Endothelial cell of umbilical vein (primary cell): ENCODE measurements at regions not wholly inside any gene's neighbourhood (a gene's known extent, or its start where the extent isn't known, plus 50 kb on each side); places are given as distances from the start of the nearest gene placed in this dataset.

ENCODE experiments used
- BruUV-seq: library from RNA; stranded (reverse); fragments of 400-500 nt; replicated peaks from 2 replicates; lab custom pipeline; 2021; lab: Mats Ljungman, UMichigan
- CTCF ChIA-PET: fragments of 300-600, 350-600 bp; sonication (Branson Sonifier 250); formaldehyde crosslinking; loops from one replicate; lab custom pipeline; 2021; ENCODE audit warnings: antibody characterized with exemption, inconsistent platforms; lab: Charles Lee
- POLR2A ChIA-PET: fragments of 300-600, 350-600 bp; sonication (Branson Sonifier 250); formaldehyde crosslinking; loops from one replicate; lab custom pipeline; 2021; ENCODE audit warnings: antibody characterized with exemption, inconsistent platforms; lab: Charles Lee
- DNase-seq: peaks from one replicate; pipeline ENCODE4 v3.0.0-alpha.2; 2011; ENCODE audit warnings: low read depth, low spot score
- FAIRE-seq: peaks from 2 replicates; lab custom pipeline; 2011; peaks lifted over from hg19 to GRCh38; lab: Jason Lieb, UNC
- H2AFZ ChIP-seq: 2 replicates; pipeline ENCODE4 v1.6.0; 2012; ENCODE audit warnings: low read depth, low read length, control low read depth, inconsistent platforms
- H3K27ac ChIP-seq: 2 replicates; pipeline ENCODE4 v1.5.1; 2011; ENCODE audit warnings: low read depth, mild to moderate bottlenecking, control low read depth, low read length, moderate library complexity; ENCODE audit not compliant: insufficient read depth
- H3K27me3 ChIP-seq, 2 experiments: 2 replicates each; pipeline versions ENCODE4 v1.6.0 to v1.6.1; 2011; ENCODE audit warnings: low read length in 2 of 2, mixed read lengths in 1 of 2; ENCODE audit not compliant: control insufficient read depth in 2 of 2, insufficient read depth in 2 of 2
- H3K36me3 ChIP-seq, 2 experiments: 2 replicates in 1 of 2; 3 replicates in 1 of 2; pipeline ENCODE4 v1.5.1; 2011; ENCODE audit warnings: low read length in 2 of 2, mild to moderate bottlenecking in 1 of 2, moderate library complexity in 1 of 2; ENCODE audit not compliant: control insufficient read depth in 2 of 2, insufficient read depth in 2 of 2; ENCODE audit errors: extremely low read depth in 1 of 2
- H3K4me1 ChIP-seq: 3 replicates; pipeline ENCODE4 v1.5.1; 2011; ENCODE audit warnings: mild to moderate bottlenecking, low read length; ENCODE audit not compliant: control insufficient read depth, insufficient read depth; ENCODE audit errors: extremely low read depth
- H3K4me2 ChIP-seq: 2 replicates; pipeline ENCODE4 v1.6.1; 2011; ENCODE audit warnings: low read length, control low read depth, mixed read lengths; ENCODE audit not compliant: insufficient read depth
- H3K4me3 ChIP-seq, 3 experiments: fragments of 200-600 bp in 1 of 3; sonication (generic), shearing (Covaris generic) in 1 of 3; replicated peaks in 1 of 3; 2 replicates each; pipeline ENCODE4 v1.5.1; 2011 to 2016; ENCODE audit warnings: control low read depth in 3 of 3, low read length in 3 of 3, mild to moderate bottlenecking in 2 of 3, inconsistent platforms in 1 of 3, low read depth in 1 of 3, moderate library complexity in 1 of 3; ENCODE audit not compliant: insufficient read depth in 1 of 3
- H3K79me2 ChIP-seq: 2 replicates; pipeline ENCODE4 v1.6.0; 2012; ENCODE audit warnings: low read length, inconsistent platforms; ENCODE audit not compliant: control insufficient read depth, insufficient read depth
- H3K9ac ChIP-seq: replicated peaks from 2 replicates; pipeline ENCODE3; 2011; ENCODE audit warnings: low read length, control low read depth; ENCODE audit not compliant: insufficient read depth; ENCODE audit errors: extremely low read depth
- H3K9me1 ChIP-seq: replicated peaks from 3 replicates; pipeline ENCODE4 v1.6.0; 2011; ENCODE audit warnings: mild to moderate bottlenecking, low read length; ENCODE audit not compliant: control insufficient read depth, insufficient read depth; ENCODE audit errors: extremely low read depth
- H3K9me3 ChIP-seq: replicated peaks from 2 replicates; pipeline ENCODE4 v1.5.1; 2012; ENCODE audit warnings: low read length, inconsistent platforms; ENCODE audit not compliant: control insufficient read depth, insufficient read depth
- H4K20me1 ChIP-seq: replicated peaks from 2 replicates; pipeline ENCODE3; 2011; ENCODE audit warnings: mild to moderate bottlenecking, low read length; ENCODE audit not compliant: control insufficient read depth, insufficient read depth; ENCODE audit errors: extremely low read depth
- EZH2 ChIP-seq: IDR thresholded peaks from 2 replicates; pipeline ENCODE4 v1.6.1; 2012; ENCODE audit warnings: borderline replicate concordance, low read depth, mild to moderate bottlenecking, moderate library complexity, low read length, inconsistent platforms; ENCODE audit not compliant: severe bottlenecking
- FOS ChIP-seq: IDR thresholded peaks from 2 replicates; pipeline ENCODE4 v1.6.1; 2011; ENCODE audit warnings: mild to moderate bottlenecking, low read length, moderate library complexity, borderline replicate concordance; ENCODE audit not compliant: insufficient read depth
- GATA2 ChIP-seq: IDR thresholded peaks from 2 replicates; pipeline ENCODE4 v1.7.0; 2011; ENCODE audit warnings: low read depth, mild to moderate bottlenecking, moderate library complexity, mixed read lengths, low read length; ENCODE audit not compliant: insufficient read length, insufficient read depth
- JUN ChIP-seq: IDR thresholded peaks from 2 replicates; pipeline ENCODE4 v1.6.1; 2011; ENCODE audit warnings: borderline replicate concordance, low read depth; ENCODE audit not compliant: insufficient read length, insufficient read depth
- MYC ChIP-seq: IDR thresholded peaks from one replicate; pipeline ENCODE4 v1.6.1; 2011; ENCODE audit warnings: mild to moderate bottlenecking, low read depth, low read length
- POLR2A ChIP-seq: IDR thresholded peaks from 2 replicates; pipeline ENCODE4 v1.6.1; 2012; ENCODE audit warnings: low read depth, mild to moderate bottlenecking, control low read depth, low read length
- POLR2AphosphoS5 ChIP-seq: IDR thresholded peaks from 2 replicates; pipeline ENCODE4 v1.6.1; 2012; ENCODE audit warnings: low read depth, mild to moderate bottlenecking, control low read depth, low read length, moderate library complexity; ENCODE audit not compliant: insufficient read depth
- dilution Hi-C: fragments of 300-500 bp; cut with MboI; formaldehyde crosslinking; loops from one replicate; pipeline ENCODE4 v1.15.0; 2019; ENCODE audit warnings: low sequenced_read_pairs; ENCODE audit not compliant: extremely low pct_ligation_motif_present
- intact Hi-C: fragments of 100-400 bp; cut with micrococcal nuclease; formaldehyde crosslinking; loops from one replicate; pipeline ENCODE4 v1.10.0; 2022
- TF ChIP-seq, protein P1 (sequence below), 2 donors: IDR thresholded peaks; 1 replicate in 1 of 2; 2 replicates in 1 of 2; pipeline ENCODE4 v1.5.1; 2011; ENCODE audit warnings: low read length in 2 of 2, mild to moderate bottlenecking in 2 of 2, moderate library complexity in 2 of 2, control low read depth in 1 of 2, inconsistent platforms in 1 of 2, low read depth in 1 of 2; ENCODE audit not compliant: insufficient read depth in 1 of 2; ENCODE audit errors: extremely low read depth in 1 of 2
- TF ChIP-seq, protein P2 (sequence below): IDR thresholded peaks from 2 replicates; pipeline ENCODE4 v1.6.1; 2011; ENCODE audit not compliant: insufficient read depth, insufficient read length

DNA sequence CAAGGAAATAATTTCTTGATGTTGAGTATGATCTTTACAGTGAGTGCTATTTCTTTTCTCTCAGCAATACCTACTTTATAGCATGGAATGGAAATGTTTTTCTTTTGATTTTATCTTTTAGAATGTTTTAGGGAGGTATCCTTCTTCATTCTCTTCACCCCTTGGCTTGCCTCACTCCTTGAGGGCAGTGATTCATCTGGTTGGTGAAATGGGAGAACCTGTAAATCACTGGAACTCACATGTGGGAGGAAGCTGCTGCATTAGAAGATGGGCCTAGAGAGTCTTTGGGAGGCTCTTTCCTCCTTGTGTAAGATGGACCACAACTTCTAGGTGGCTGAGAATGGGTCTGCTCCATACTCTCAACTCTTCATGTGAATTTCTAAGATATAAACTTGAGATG lies 244.8 kb upstream of the SYNCRIP start:
- H4K20me1 ChIP-seq, result no peaks in the 10 kb centered on the region
- intact Hi-C loops (no loop called here), dilution Hi-C loops (no loop called here)
- no TSS peak for BruUV-seq
- ChIA-PET POLR2A (no interaction called here), CTCF (interaction anchor here (0.8 kb wide), 1 partner anchor 23 kb away, joined by 4 read pairs; no protein-coding TSS in a partner anchor)
- no peaks in the 10 kb centered on the region for H3K79me2 ChIP-seq
- no peaks in the 10 kb centered on the region for H3K36me3 ChIP-seq
- TF ChIP-seq POLR2A (no peak), EZH2 (no peak), MYC (no peak), POLR2AphosphoS5 (no peak), GATA2 (no peak), JUN (no peak), FOS (no peak)
- TF ChIP-seq, protein P1, sequence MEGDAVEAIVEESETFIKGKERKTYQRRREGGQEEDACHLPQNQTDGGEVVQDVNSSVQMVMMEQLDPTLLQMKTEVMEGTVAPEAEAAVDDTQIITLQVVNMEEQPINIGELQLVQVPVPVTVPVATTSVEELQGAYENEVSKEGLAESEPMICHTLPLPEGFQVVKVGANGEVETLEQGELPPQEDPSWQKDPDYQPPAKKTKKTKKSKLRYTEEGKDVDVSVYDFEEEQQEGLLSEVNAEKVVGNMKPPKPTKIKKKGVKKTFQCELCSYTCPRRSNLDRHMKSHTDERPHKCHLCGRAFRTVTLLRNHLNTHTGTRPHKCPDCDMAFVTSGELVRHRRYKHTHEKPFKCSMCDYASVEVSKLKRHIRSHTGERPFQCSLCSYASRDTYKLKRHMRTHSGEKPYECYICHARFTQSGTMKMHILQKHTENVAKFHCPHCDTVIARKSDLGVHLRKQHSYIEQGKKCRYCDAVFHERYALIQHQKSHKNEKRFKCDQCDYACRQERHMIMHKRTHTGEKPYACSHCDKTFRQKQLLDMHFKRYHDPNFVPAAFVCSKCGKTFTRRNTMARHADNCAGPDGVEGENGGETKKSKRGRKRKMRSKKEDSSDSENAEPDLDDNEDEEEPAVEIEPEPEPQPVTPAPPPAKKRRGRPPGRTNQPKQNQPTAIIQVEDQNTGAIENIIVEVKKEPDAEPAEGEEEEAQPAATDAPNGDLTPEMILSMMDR (IDR thresholded peaks at IDR 0.05; ENCODE audit: extremely low read depth in 1 of 2, insufficient read depth in 1 of 2, low read depth in 1 of 2, low read length in 2 of 2), result no peak
- TF ChIP-seq, protein P2, sequence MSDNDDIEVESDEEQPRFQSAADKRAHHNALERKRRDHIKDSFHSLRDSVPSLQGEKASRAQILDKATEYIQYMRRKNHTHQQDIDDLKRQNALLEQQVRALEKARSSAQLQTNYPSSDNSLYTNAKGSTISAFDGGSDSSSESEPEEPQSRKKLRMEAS, result no peak
- no peak overlapping the region for H3K4me2 ChIP-seq
- no peaks in the 10 kb centered on the region for H3K4me1 ChIP-seq
- no peak for FAIRE-seq
- H3K9me3 ChIP-seq, result no peaks in the 10 kb centered on the region
- H2AFZ ChIP-seq, result no peak overlapping the region
- no peak overlapping the region for H3K9ac ChIP-seq
- no peak overlapping the region for H3K27ac ChIP-seq
- peaks cover 0 to 3% of the 10 kb centered on the region in 2 experiments for H3K27me3 ChIP-seq
- no peak for DNase-seq
- H3K9me1 ChIP-seq, result no peaks in the 10 kb centered on the region
- H3K4me3 ChIP-seq, result no peak overlapping the region
